ENCODE measurements at regions not wholly inside any gene's neighbourhood (a gene's known extent, or its start where the extent isn't known, plus 50 kb on each side); places are given as distances from the start of the nearest gene placed in this dataset.

- TF ChIP-seq CTCF (IDR thresholded peaks at IDR 0.05; ENCODE audit: borderline replicate concordance, extremely low read depth, low read length, poor library complexity, severe bottlenecking): no peak
- TF ChIP-seq EZH2 (IDR thresholded peaks at IDR 0.05; ENCODE audit: borderline replicate concordance, low read depth, low read length, severe bottlenecking): no peak
Observed at GRCh38 chr1:3981746-3982505, 81.9 kb upstream of the C1orf174 start.

All from DND-41 (cell line).